ENCODE measurements at regions not wholly inside any gene's neighbourhood (a gene's known extent, or its start where the extent isn't known, plus 50 kb on each side); places are given as distances from the start of the nearest gene placed in this dataset.

DNA sequence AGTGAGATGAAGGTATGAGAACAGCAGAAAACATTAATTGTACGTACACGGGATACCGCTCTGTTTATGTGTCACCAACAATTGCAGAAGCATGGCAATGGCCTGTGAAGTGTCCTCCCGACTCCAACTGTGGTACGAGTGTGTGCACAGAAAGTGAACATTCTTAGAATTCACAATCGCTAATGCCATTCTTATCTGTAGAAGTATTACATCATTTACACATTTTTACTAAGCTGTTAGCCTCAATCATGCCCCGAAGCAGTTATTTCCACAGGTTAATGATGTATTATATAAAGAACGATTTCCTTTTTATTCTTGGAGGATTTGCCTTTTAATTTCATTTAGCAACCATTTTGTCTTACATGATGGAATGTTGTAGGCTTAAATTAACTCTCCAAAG lies 103.4 kb downstream of the EVX1 start:
- no peak for DNase-seq (ENCODE audit: low read depth)
- no peak for TF ChIP-seq CTCF (conservative IDR thresholded peaks at IDR 0.05; ENCODE audit: low read length)
- H3K4me3 ChIP-seq (ENCODE audit: low read length): no peak overlapping the region

DNA sequence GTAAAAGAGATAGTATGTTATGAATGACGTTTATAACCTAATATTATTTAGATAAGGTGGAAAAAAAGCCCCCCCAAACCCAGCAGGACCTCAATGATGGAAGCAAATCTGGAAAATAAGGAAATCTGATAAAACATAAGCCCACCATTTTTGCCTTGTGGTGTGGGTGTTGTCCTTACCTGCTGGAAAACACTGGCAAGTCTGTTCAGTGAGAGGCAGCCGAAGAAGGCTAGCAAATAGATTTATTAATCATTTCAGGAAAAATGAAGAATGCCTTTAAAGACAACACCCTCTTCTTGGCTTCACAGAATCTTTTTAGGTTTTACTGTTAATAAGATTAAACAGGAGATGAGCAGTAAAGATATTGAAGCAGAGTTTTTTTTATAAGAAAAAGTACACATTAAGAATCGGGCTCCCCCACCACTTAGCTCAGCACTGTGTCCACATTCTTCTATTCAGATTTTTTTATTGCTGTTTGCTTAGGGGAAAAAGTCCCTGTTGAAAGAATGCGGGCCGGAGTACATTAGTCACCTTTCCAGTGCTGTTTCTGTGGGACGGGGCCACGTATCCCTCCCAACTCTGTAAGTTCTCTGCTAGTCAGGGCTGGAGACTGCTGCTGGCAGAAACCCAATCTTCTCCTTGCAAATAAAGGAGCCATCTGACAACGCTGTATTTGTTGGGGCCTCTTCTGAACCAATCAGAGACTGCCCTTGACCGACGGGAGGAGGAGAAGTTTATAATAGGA lies 104.1 kb downstream of the EVX1 start:
- no peak overlapping the region for H3K4me3 ChIP-seq (ENCODE audit: low read length)
- TF ChIP-seq CTCF (conservative IDR thresholded peaks at IDR 0.05; ENCODE audit: low read length): no peak
- peak; percentile 77 for DNase-seq (ENCODE audit: low read depth)

- H3K4me3 ChIP-seq (ENCODE audit: low read length): no peak overlapping the region
- no peak for TF ChIP-seq CTCF (conservative IDR thresholded peaks at IDR 0.05; ENCODE audit: low read length)
- DNase-seq (ENCODE audit: low read depth): no peak
Observed at GRCh38 chr7:27347276-27347640, 104.7 kb downstream of the EVX1 start.

- no peak overlapping the region for H3K4me3 ChIP-seq (ENCODE audit: low read length)
- DNase-seq (ENCODE audit: low read depth): no peak
- TF ChIP-seq CTCF (conservative IDR thresholded peaks at IDR 0.05; ENCODE audit: low read length): no peak
Observed at GRCh38 chr7:27349621-27350020, 107.0 kb downstream of the EVX1 start.

DNA sequence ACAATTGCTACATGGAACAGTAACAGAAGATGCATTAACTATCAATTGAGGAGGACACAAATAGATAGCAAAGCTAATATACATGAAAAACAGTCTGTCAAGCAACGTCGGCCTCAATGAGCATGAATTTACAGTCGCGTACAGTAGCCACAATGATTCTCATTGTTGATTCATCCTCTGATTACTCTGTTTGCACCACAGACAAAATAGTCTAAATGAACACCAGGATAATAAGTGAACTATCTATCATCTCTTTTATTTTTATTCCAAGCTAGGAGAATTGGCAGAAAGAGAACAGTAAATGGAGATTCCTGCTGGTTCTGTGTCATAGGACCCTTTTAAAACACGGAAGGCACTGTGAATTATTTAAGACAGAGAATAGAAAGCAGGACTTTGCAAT lies 108.5 kb downstream of the EVX1 start:
- H3K4me3 ChIP-seq (ENCODE audit: low read length): no peak overlapping the region
- no peak for DNase-seq (ENCODE audit: low read depth)
- no peak for TF ChIP-seq CTCF (conservative IDR thresholded peaks at IDR 0.05; ENCODE audit: low read length)

DNA sequence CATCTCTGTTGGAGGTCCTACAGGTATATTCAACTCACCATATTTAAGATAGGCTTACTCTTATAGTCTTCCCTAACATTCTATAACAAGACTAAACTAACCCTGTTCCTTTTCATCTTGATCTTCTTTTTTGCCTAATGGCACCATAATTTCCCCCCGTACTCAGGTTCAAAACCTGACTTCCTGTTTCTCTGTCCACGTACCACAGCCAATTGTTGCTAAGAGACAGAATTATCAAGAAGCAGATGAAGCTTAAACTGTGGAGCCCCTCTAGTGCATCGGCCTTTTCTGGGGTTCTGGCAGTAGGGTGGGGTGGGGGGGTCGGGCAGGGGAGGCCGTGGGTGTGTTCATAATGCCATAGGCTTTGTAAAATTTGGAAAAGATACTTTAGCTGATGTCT lies 109.2 kb downstream of the EVX1 start:
- no peak for DNase-seq (ENCODE audit: low read depth)
- TF ChIP-seq CTCF (conservative IDR thresholded peaks at IDR 0.05; ENCODE audit: low read length): no peak
- no peak overlapping the region for H3K4me3 ChIP-seq (ENCODE audit: low read length)
